C4-2B (cell line): ENCODE measurements at regions not wholly inside any gene's neighbourhood (a gene's known extent, or its start where the extent isn't known, plus 50 kb on each side); places are given as distances from the start of the nearest gene placed in this dataset.

Experiments used
- CTCF ChIP-seq: fragments of 450-650 bp; conservative IDR thresholded peaks from 2 replicates; pipeline ENCODE4 v1.5.1; 2017; ENCODE audit warnings: mild to moderate bottlenecking
- ZFX ChIP-seq: fragments of 450-650 bp; IDR thresholded peaks from 2 replicates; pipeline ENCODE4 v1.6.1; 2017

- TF ChIP-seq CTCF (no peak), ZFX (no peak)
These were observed 134.6 kb upstream of the CHST15 start for GRCh38 chr10:124227988-124228387.
